AG10803 (cell line): ENCODE measurements at regions not wholly inside any gene's neighbourhood (a gene's known extent, or its start where the extent isn't known, plus 50 kb on each side); places are given as distances from the start of the nearest gene placed in this dataset.

Source experiments
- DNase-seq: peaks from one replicate; pipeline ENCODE4 v3.0.0; 2010; ENCODE audit warnings: low read depth
- H3K4me3 ChIP-seq: 2 replicates; pipeline ENCODE4 v1.5.1; 2011; ENCODE audit warnings: mild to moderate bottlenecking, low read length, control low read depth
- TF ChIP-seq, protein P1 (sequence below): conservative IDR thresholded peaks from 2 replicates; pipeline ENCODE4 v1.5.1; 2011; ENCODE audit warnings: mild to moderate bottlenecking, low read length, control low read depth, inconsistent platforms

DNA sequence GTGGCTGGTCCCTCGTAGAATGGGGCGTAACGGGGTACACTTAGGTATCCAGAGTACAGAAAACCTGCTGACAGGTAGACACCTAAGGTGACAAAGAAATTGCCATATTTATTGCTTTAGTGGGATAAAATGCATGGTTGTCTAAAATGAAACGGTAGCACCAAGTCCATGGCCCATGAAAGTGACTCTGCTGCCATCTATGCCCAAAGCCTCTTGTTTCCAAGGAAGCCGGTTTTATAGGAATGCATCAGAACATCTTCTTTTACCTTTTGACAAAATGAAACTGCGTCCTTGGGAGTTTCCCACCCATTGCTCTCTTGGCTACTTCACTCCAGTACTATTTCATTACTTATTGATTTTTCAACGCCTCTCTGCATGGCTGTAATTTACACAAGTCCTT, 151.3 kb upstream of the ZFHX3 start:
- TF ChIP-seq, protein P1, sequence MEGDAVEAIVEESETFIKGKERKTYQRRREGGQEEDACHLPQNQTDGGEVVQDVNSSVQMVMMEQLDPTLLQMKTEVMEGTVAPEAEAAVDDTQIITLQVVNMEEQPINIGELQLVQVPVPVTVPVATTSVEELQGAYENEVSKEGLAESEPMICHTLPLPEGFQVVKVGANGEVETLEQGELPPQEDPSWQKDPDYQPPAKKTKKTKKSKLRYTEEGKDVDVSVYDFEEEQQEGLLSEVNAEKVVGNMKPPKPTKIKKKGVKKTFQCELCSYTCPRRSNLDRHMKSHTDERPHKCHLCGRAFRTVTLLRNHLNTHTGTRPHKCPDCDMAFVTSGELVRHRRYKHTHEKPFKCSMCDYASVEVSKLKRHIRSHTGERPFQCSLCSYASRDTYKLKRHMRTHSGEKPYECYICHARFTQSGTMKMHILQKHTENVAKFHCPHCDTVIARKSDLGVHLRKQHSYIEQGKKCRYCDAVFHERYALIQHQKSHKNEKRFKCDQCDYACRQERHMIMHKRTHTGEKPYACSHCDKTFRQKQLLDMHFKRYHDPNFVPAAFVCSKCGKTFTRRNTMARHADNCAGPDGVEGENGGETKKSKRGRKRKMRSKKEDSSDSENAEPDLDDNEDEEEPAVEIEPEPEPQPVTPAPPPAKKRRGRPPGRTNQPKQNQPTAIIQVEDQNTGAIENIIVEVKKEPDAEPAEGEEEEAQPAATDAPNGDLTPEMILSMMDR, result no peak
- no peak overlapping the region for H3K4me3 ChIP-seq
- DNase-seq, result no peak

DNA sequence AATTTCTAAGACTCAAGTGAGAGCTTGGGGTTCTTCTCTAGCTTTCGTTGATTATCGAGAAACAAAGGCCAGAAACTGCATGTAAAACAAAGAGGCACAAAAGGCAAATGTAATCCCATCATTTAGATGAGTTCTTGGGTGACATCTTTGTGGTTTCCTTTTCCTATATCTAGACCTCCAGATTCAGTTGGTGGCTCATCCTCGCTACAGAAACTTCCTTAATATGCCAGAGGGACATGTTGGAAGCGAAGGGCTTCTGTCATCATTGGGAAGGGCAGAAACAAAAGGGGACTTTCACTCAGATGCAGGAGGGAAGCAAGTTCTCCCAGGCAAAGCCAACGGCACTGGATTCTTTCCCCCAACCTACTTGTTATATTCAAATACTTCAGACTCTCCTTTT, 150.6 kb upstream of the ZFHX3 start:
- no peak for DNase-seq
- no peak overlapping the region for H3K4me3 ChIP-seq
- TF ChIP-seq, protein P1, result no peak

DNA sequence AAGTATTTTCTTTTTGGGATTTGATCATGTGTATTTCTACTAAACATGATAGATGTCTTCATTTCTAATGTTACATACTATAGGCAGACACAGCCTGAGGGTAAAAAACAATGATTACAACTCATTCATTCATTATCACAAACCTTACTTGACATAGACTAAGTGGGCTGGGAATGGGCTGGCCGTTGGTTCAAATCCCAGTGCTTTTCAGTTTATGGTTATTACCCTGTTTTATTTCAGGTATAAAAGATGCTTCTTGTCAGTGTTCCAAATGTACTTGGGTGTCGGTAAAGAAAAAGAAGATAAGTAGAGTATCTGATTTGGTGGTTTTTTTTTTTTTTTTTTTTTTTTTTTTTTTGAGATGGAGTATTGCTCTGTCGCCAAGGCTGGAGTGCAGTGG, 149.7 kb upstream of the ZFHX3 start:
- no peak for DNase-seq
- TF ChIP-seq, protein P1, result no peak
- H3K4me3 ChIP-seq, result no peak overlapping the region

DNA sequence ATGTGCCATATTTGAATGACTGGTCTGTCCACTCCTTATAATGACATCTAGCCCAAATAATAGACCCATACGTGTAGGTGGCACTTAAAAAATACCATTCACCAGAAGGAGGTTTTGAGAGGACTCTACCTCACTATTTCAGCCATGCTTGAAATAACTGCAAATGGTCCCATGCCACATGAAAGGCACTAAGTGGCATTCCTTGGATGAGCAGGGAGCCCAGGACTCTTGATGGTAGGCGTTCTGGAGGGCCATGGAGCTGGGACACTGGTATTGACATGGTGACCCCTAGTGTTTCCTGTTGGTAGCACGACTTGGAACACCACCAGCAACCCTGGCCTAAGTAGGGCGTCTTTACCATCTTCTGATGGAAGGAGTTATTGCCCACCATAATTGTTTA, 148.7 kb upstream of the ZFHX3 start:
- peak; percentile 54 for DNase-seq

DNA sequence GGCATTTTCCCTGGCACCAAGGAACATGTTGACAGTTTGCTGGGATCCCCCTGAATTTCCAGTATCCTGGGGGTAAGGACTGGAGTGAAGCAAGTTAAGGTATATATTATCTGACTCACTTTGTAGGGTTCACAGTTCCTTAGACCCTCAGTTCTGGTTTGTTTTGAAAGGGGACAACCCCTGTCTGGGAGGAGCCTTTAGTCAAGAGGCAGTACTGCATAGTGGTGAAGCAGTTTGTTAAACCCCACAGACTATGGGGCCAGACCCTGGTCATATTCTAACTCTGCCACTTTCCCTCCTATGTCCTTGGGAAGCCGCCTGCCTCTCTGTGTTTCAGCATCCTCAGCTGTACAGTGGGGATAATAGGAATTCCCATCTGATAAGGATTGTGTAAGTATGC, 145.5 kb upstream of the ZFHX3 start:
- TF ChIP-seq, protein P1, result no peak
- H3K4me3 ChIP-seq, result no peak overlapping the region
- DNase-seq, result no peak

More for the DNA sequence above, 148.7 kb upstream of the ZFHX3 start:
- H3K4me3 ChIP-seq, result no peak overlapping the region
- TF ChIP-seq, protein P1, result peak; percentile 57

DNA sequence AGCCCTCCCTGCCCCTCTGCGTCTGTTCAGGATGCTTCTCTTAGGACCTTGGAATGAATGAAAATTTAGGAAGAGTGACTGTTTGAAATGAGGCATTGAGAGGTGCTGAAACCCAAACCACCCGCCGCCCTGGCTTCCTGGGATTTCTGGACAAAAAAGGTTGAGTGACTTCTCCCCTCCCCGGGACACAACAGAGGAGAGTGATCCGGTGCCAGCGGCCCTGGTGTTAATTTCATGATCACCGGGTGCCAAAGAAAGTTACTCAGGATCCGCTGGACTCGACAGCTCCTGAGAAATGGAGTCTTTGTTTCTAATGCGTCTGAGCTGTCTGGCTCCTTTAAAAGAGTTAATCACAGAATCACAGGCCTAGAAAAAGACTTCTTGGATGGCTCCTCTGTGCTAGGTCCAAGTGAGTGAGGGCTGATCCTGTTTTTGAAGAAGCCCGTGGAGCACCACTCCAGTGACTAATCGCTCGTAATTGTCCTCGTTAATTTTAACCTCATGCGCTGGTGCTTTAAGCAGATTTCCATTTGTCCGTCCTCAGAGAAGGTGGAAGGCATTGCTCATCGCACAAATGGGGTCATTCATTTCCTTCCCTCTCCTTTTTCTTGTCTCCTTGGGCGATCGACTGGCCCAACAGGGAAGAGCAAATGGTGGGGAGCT, 144.4 kb upstream of the ZFHX3 start:
- TF ChIP-seq, protein P1, result no peak
- H3K4me3 ChIP-seq, result no peak overlapping the region
- peak; percentile 75 for DNase-seq

DNA sequence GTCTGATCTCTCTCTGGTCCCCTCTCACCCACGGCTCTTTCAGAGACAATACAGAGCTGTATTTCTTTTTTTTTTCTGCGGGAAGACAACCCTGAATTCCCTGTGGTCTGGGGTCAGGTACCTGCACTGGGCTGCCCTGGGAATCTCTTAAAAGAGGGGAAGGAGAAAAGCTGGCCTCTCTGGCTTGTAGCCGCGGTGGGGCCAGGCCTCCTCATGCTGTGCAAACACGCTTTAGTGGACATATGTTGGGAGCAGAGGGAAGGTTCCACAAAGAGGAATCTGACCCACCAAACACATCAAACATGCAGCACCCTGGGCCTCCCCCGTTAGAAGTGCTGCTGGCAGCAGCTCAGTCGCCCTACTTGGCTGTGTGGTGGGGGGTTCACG, 143.7 kb upstream of the ZFHX3 start:
- TF ChIP-seq, protein P1, result no peak
- no peak overlapping the region for H3K4me3 ChIP-seq
- no peak for DNase-seq
